T-helper 2 cell treated with Interferon-gamma antibody and Interleukin-4, amounts not matched to agents 5 μg/mL and 100 μg/mL, for 36 hours (primary cell): ENCODE measurements at regions not wholly inside any gene's neighbourhood (a gene's known extent, or its start where the extent isn't known, plus 50 kb on each side); places are given as distances from the start of the nearest gene placed in this dataset.

Experiments used
- DNase-seq: peaks from one replicate; pipeline ENCODE4 v3.0.0; 2021; ENCODE audit warnings: low spot score
- H3K27ac Mint-ChIP-seq: one replicate; pipeline ENCODE4 v1.8.0; 2021; ENCODE audit warnings: mild to moderate bottlenecking, mixed read lengths
- H3K27me3 Mint-ChIP-seq: one replicate; pipeline ENCODE4 v1.8.0; 2021; ENCODE audit warnings: low read depth, mixed read lengths
- H3K36me3 Mint-ChIP-seq: one replicate; pipeline ENCODE4 v1.8.0; 2021; ENCODE audit warnings: low read depth, mixed read lengths
- H3K4me1 Mint-ChIP-seq: one replicate; pipeline ENCODE4 v1.8.0; 2021; ENCODE audit warnings: low read depth, mixed read lengths
- H3K4me3 Mint-ChIP-seq: one replicate; pipeline ENCODE4 v1.8.0; 2022; ENCODE audit warnings: mild to moderate bottlenecking, moderate library complexity, mixed read lengths
- H3K9me3 Mint-ChIP-seq: one replicate; pipeline ENCODE4 v1.8.0; 2021; ENCODE audit warnings: mixed read lengths

- DNase-seq: no peak
Measured at GRCh38 chr9:14529054-14529453, 164.2 kb downstream of the ZDHHC21 start.

GRCh38 chr9:14526504-14526903 is 166.7 kb downstream of the ZDHHC21 start:
- H3K9me3 Mint-ChIP-seq: no peaks in the 10 kb centered on the region
- peaks cover 5% of the 10 kb centered on the region for H3K27me3 Mint-ChIP-seq
- no peaks in the 10 kb centered on the region for H3K4me1 Mint-ChIP-seq

More at GRCh38 chr9:14529054-14529453, 164.2 kb downstream of the ZDHHC21 start:
- Mint-ChIP-seq H3K36me3 (no peaks in the 10 kb centered on the region), H3K4me3 (no peak overlapping the region), H3K9me3 (no peaks in the 10 kb centered on the region), H3K4me1 (no peaks in the 10 kb centered on the region), H3K27ac (no peak overlapping the region), H3K27me3 (peaks cover 5% of the 10 kb centered on the region)

GRCh38 chr9:14525856-14526255 is 167.4 kb downstream of the ZDHHC21 start:
- H3K27me3 Mint-ChIP-seq: peaks cover 5% of the 10 kb centered on the region
- no peak overlapping the region for H3K4me3 Mint-ChIP-seq
- H3K9me3 Mint-ChIP-seq: no peaks in the 10 kb centered on the region

More at GRCh38 chr9:14526504-14526903, 166.7 kb downstream of the ZDHHC21 start:
- Mint-ChIP-seq H3K4me3 (no peak overlapping the region), H3K36me3 (no peaks in the 10 kb centered on the region), H3K27ac (no peak overlapping the region)
- no peak for DNase-seq

GRCh38 chr9:14524873-14525515 is 168.2 kb downstream of the ZDHHC21 start:
- peaks cover under 1% of the 10 kb centered on the region for H3K27me3 Mint-ChIP-seq
- H3K4me1 Mint-ChIP-seq: no peaks in the 10 kb centered on the region
- H3K36me3 Mint-ChIP-seq: no peaks in the 10 kb centered on the region
- H3K27ac Mint-ChIP-seq: no peak overlapping the region
- no peak for DNase-seq
- H3K9me3 Mint-ChIP-seq: no peaks in the 10 kb centered on the region
- no peak overlapping the region for H3K4me3 Mint-ChIP-seq

More at GRCh38 chr9:14525856-14526255, 167.4 kb downstream of the ZDHHC21 start:
- Mint-ChIP-seq H3K27ac (no peak overlapping the region), H3K4me1 (no peaks in the 10 kb centered on the region), H3K36me3 (no peaks in the 10 kb centered on the region)
- DNase-seq: no peak

- Mint-ChIP-seq H3K36me3 (no peaks in the 10 kb centered on the region), H3K27ac (no peak overlapping the region), H3K27me3 (no peaks in the 10 kb centered on the region), H3K4me3 (no peak overlapping the region), H3K4me1 (no peaks in the 10 kb centered on the region), H3K9me3 (no peaks in the 10 kb centered on the region)
- DNase-seq: no peak
Measured at GRCh38 chr9:14523545-14523944, 169.7 kb downstream of the ZDHHC21 start.

GRCh38 chr9:14522627-14523379 is 170.4 kb downstream of the ZDHHC21 start:
- no peaks in the 10 kb centered on the region for H3K36me3 Mint-ChIP-seq
- H3K27me3 Mint-ChIP-seq: no peaks in the 10 kb centered on the region
- no peak overlapping the region for H3K4me3 Mint-ChIP-seq
- no peaks in the 10 kb centered on the region for H3K9me3 Mint-ChIP-seq
- no peak overlapping the region for H3K27ac Mint-ChIP-seq
- no peaks in the 10 kb centered on the region for H3K4me1 Mint-ChIP-seq
- no peak for DNase-seq

GRCh38 chr9:14520341-14520740 is 172.9 kb downstream of the ZDHHC21 start:
- Mint-ChIP-seq H3K9me3 (no peaks in the 10 kb centered on the region), H3K4me1 (no peaks in the 10 kb centered on the region), H3K27ac (no peak overlapping the region), H3K27me3 (no peaks in the 10 kb centered on the region), H3K4me3 (no peak overlapping the region), H3K36me3 (no peaks in the 10 kb centered on the region)
- DNase-seq: no peak

GRCh38 chr9:14517154-14517906 is 175.9 kb downstream of the ZDHHC21 start:
- Mint-ChIP-seq H3K36me3 (no peaks in the 10 kb centered on the region), H3K4me1 (no peaks in the 10 kb centered on the region), H3K9me3 (no peaks in the 10 kb centered on the region), H3K4me3 (no peak overlapping the region), H3K27ac (no peak overlapping the region), H3K27me3 (no peaks in the 10 kb centered on the region)
- no peak for DNase-seq

- H3K4me1 Mint-ChIP-seq: no peaks in the 10 kb centered on the region
- H3K27ac Mint-ChIP-seq: no peak overlapping the region
- H3K36me3 Mint-ChIP-seq: no peaks in the 10 kb centered on the region
- no peaks in the 10 kb centered on the region for H3K27me3 Mint-ChIP-seq
- no peaks in the 10 kb centered on the region for H3K9me3 Mint-ChIP-seq
- no peak for DNase-seq
- no peak overlapping the region for H3K4me3 Mint-ChIP-seq
Measured at GRCh38 chr9:14516656-14517055, 176.6 kb downstream of the ZDHHC21 start.

GRCh38 chr9:14515571-14516198 is 177.5 kb downstream of the ZDHHC21 start:
- no peaks in the 10 kb centered on the region for H3K27me3 Mint-ChIP-seq
- DNase-seq: no peak

GRCh38 chr9:14515049-14515448 is 178.2 kb downstream of the ZDHHC21 start:
- DNase-seq: no peak
- Mint-ChIP-seq H3K27me3 (no peaks in the 10 kb centered on the region), H3K4me1 (no peaks in the 10 kb centered on the region), H3K4me3 (no peak overlapping the region), H3K36me3 (no peaks in the 10 kb centered on the region), H3K27ac (no peak overlapping the region), H3K9me3 (no peaks in the 10 kb centered on the region)

More at GRCh38 chr9:14515571-14516198, 177.5 kb downstream of the ZDHHC21 start:
- no peak overlapping the region for H3K27ac Mint-ChIP-seq
- no peak overlapping the region for H3K4me3 Mint-ChIP-seq
- H3K9me3 Mint-ChIP-seq: no peaks in the 10 kb centered on the region
- H3K36me3 Mint-ChIP-seq: no peaks in the 10 kb centered on the region
- no peaks in the 10 kb centered on the region for H3K4me1 Mint-ChIP-seq

- Mint-ChIP-seq H3K4me3 (no peak overlapping the region), H3K27me3 (no peaks in the 10 kb centered on the region), H3K9me3 (no peaks in the 10 kb centered on the region), H3K27ac (no peak overlapping the region), H3K4me1 (no peaks in the 10 kb centered on the region), H3K36me3 (no peaks in the 10 kb centered on the region)
- DNase-seq: no peak
Measured at GRCh38 chr9:14512942-14513341, 180.3 kb downstream of the ZDHHC21 start.

- no peaks in the 10 kb centered on the region for H3K4me1 Mint-ChIP-seq
- H3K4me3 Mint-ChIP-seq: no peak overlapping the region
- no peak for DNase-seq
- no peaks in the 10 kb centered on the region for H3K36me3 Mint-ChIP-seq
- H3K27ac Mint-ChIP-seq: no peak overlapping the region
- H3K27me3 Mint-ChIP-seq: no peaks in the 10 kb centered on the region
- no peaks in the 10 kb centered on the region for H3K9me3 Mint-ChIP-seq
Measured at GRCh38 chr9:14511452-14511851, 181.8 kb downstream of the ZDHHC21 start.

- Mint-ChIP-seq H3K9me3 (no peaks in the 10 kb centered on the region), H3K27ac (no peak overlapping the region), H3K4me3 (no peak overlapping the region), H3K27me3 (no peaks in the 10 kb centered on the region), H3K36me3 (no peaks in the 10 kb centered on the region), H3K4me1 (no peaks in the 10 kb centered on the region)
- no peak for DNase-seq
Measured at GRCh38 chr9:14508884-14509283, 184.3 kb downstream of the ZDHHC21 start.
